GM18519 (cell line): ENCODE measurements at regions not wholly inside any gene's neighbourhood (a gene's known extent, or its start where the extent isn't known, plus 50 kb on each side); places are given as distances from the start of the nearest gene placed in this dataset.

Source experiments
- ATAC-seq: cut with Tn5 transposase; IDR thresholded peaks from one replicate; pipeline ENCODE4 v1.9.1; 2021; ENCODE audit warnings: mild to moderate bottlenecking, moderate library complexity; ENCODE audit not compliant: unreplicated experiment, low FRiP score

DNA sequence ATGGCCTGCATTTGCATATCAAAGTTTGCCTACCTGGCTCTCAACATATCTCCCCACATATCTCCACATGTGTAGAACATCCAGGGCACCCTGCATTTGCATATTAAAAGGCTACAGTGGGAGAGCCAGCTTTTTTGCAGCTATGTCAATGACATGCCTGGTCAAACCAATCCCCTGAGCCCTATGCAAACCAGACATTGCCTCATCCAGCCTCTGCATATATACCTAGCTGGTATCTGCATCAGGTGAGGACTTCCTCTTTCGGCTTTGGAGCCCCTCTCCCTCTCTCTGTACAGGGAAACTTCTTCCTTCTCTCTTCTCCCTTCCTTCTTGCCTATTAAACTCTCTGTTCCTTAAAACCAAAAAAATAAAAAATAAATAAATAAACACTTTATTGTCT is 142.7 kb upstream of the STEAP4 start:
- ATAC-seq, result no peak

- ATAC-seq, result no peak
These were observed 135.7 kb upstream of the STEAP4 start for GRCh38 chr7:88442413-88442812.

- ATAC-seq, result peak; percentile 60
These were observed 130.4 kb upstream of the STEAP4 start for GRCh38 chr7:88437132-88437531.

DNA sequence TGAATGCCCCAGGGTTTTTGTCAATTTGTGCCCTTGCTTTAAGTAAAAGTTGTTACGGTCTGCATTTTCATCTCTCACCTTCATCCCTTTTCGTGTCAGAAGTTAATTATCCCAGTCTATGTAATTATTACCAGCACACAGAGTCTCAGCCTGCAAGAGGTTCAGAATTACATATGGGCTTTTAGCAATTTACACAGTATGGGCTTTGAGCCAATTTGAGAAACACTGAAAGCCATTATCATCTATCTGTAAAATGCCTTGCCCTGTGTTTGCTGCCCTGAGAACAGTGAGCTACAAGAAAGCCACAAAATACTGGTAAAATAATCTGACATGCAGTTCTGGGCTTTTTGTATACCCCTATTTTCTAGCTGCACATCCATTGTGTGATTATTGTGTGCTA is 125.6 kb upstream of the STEAP4 start:
- ATAC-seq, result no peak

- ATAC-seq, result no peak
These were observed 125.2 kb upstream of the STEAP4 start for GRCh38 chr7:88431882-88432281.

DNA sequence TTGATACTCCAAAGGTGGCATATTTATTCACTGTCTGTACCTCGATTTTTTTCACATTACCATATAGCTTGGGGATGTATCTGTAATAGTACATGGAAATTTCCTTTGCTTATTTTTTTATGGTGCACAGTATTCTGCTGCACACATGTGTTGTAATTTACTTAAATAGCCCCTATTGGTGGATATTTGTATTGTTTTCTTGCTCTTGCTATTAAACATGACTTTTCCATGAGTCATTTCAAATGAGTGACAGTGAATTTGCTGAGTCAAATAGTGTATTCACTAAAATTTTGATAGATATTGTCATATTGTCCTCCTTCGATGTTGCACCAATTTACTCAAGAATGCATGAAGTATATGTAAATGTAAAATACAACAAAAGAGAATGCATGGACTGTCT is 122.7 kb upstream of the STEAP4 start:
- ATAC-seq, result no peak

GRCh38 chr7:88402529-88402928 is 95.8 kb upstream of the STEAP4 start:
- no peak for ATAC-seq

DNA sequence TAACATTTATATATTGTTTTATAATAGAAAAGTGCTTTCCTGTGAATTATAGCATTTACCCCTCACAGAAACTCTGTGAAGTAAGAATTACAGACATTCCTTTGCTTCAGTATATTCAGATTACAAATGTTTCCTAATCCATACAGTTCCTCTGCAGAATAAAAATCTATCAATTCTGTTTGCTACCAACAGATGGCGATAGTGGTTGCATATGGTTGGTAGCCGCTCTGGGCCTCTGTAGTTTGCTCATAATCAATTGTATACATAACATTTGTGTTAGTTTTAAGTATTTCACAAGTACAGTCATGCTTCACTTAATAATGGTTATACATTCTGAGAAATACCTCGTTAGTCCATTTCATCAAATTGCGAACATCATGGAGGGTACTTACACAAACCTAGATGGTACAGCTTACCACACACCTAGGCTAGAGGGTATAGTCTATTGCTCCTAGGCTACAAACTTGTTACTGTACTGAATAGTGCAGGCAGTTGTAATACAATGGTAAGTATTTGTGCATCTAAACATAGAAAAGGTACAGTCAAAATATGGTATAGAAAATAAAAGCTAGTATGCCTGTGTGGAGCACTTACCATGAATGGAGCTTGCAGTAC is 94.4 kb upstream of the STEAP4 start:
- ATAC-seq, result peak; percentile 46

- ATAC-seq, result no peak
These were observed 93.1 kb upstream of the STEAP4 start for GRCh38 chr7:88399696-88400240.

- ATAC-seq, result no peak
These were observed 92.3 kb upstream of the STEAP4 start for GRCh38 chr7:88399036-88399435.

DNA sequence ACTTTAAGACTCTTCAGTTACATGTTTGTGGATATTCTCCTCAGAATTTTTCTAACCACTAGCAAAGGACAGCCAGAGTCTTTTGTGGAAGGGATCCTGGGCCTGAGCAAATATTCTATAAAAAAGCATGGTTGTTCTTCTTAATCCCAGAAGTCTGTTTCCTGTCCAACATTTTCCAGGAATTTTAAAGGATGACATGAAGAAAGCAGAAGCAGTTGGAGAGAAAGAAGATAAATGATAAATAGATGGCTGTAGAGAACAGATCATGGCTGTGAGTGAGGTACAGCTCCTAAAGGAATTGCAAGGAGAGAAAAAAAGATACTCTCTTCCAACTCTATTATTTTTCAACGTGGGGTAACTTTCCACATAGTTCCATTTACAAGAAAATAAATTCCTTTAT is 91.8 kb upstream of the STEAP4 start:
- no peak for ATAC-seq

DNA sequence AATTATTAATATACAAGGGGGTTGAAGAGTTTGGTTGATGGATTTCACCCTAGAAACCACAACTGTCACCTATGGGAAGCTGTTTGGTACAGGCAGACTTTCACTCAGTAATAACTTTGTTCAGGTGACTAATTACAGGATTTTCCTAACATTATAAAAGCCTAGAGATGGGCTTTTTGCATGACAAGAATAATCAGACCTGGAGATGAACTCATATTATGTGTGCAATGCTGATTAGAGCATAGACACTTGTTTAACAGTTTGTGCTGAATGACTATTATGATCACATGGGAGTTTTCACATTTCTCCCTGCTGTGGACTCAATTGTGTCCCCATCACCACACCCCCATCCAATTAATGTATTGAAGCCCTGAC is 90.2 kb upstream of the STEAP4 start:
- peak; percentile 27 for ATAC-seq

DNA sequence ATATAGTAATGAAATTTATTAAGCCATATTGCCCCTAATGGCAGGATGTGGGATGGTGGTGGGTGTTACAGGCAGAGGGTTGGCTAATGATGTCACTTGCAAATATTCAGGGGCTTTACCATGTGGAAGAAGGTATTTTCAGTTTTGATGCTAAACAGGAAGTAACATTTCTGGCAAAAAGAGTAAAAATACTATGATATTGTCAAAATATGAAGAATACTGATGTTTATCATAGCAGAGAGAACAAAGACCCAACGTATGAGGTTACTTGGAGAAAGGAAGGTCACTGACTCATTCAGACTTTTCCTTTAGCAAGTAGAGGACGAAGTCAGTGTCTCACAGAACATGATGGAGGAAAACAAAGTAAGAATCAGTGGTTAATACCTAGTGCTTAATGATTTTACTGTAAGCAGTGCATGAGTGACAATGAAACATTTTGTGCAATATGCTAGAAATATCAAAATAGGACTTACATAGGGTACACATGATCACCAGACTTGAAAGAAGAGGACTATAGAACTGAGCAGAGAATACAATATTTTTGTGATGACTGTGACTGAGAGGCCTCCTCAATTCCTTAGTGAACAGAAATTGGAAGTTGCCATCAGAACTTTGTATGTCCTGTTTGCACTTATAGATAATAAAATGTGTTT is 89.7 kb upstream of the STEAP4 start:
- peak; percentile 80 for ATAC-seq

DNA sequence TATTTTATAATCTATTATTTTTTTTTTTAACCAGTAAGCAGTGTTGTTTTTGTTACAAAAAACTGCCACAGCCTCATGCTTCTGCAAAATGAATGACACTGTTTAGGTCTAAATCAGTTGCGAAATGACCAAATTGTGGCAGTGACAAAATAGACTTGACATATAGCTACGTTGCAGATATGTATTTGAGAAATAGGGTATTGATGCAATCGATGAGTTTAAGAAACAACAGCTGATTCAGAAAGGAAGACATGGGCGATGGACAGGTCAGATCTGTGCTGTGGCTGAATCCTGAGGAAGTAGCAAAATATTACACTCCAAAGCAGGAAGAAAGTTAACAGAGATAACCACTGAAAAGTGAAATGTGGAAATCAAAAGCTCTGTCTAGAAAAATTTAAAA is 89.0 kb upstream of the STEAP4 start:
- ATAC-seq, result no peak

- no peak for ATAC-seq
These were observed 84.6 kb upstream of the STEAP4 start for GRCh38 chr7:88391247-88391646.

DNA sequence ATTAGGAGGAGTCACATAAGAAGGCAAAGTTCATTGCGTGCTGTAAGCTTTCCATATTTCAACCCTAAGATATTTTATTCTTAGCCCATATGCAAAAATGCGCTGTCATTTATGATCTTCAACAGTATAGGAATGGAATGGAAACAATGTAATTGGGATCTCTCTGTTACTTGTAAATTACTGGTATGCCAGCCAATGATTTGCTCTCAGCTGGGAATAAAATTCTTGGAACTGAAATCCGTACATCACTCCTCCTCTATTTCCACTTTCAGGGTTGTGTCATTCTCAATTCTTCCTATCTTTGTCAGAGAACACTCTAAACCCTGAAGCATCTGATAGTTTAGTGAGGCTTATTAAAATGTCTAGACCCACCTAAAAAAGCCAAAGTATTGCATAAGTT is 80.7 kb upstream of the STEAP4 start:
- ATAC-seq, result no peak

GRCh38 chr7:88386665-88387156 is 80.0 kb upstream of the STEAP4 start:
- ATAC-seq, result no peak

GRCh38 chr7:88377434-88377833 is 70.7 kb upstream of the STEAP4 start:
- no peak for ATAC-seq

- ATAC-seq, result no peak
These were observed 62.0 kb upstream of the STEAP4 start for GRCh38 chr7:88368686-88369085.

DNA sequence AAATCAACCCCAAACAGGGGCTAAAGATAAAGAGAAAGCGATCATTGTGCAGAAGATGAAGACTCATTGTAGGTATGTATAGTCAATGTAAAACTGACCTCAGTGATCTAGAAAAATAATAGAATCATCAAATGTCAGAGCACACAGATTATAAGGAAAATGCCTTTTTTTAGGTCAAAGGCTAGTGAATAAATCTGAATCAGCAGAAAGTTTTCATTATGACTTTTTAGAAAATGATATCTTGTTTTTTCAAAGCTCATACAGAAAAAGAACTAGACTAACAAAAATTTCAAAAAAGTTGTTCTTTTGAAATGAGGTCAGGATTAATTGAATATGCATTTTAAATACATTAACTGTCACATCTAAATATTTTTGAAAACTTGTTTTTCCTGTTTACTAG is 60.2 kb upstream of the STEAP4 start:
- ATAC-seq, result no peak

DNA sequence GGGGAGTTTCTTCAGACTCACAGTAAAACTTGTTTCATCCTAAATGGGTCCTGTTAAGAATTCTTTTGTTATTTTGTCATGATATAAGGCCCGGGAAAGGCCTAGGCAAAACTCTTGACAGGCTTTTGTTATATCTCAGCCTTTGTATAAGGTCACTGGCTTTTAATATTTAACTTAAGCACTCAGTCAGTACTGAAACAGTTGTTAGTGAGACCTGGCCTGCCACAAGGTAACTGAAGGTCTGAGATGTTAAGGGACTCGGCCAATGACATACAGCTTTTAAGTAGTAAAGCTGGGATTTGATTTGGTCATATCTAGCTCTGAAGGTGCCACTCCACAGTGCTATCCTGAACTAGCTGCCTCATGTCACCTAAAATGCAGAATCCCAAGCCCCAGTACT is 57.2 kb upstream of the STEAP4 start:
- no peak for ATAC-seq

- no peak for ATAC-seq
These were observed 56.6 kb upstream of the STEAP4 start for GRCh38 chr7:88363249-88363648.
